Fibroblast of lung (primary cell): ENCODE measurements at regions not wholly inside any gene's neighbourhood (a gene's known extent, or its start where the extent isn't known, plus 50 kb on each side); places are given as distances from the start of the nearest gene placed in this dataset.

Experiments
- DNase-seq, 2 donors: peaks; one replicate each; pipeline versions ENCODE4 v3.0.0 to v3.0.0-alpha.2; 2010; ENCODE audit warnings: low read depth in 2 of 2
- H2AFZ ChIP-seq: 2 replicates; pipeline ENCODE4 v1.5.1; 2012; ENCODE audit warnings: low read length, control low read depth, inconsistent platforms
- H3K27ac ChIP-seq: 2 replicates; pipeline ENCODE4 v1.5.1; 2011; ENCODE audit warnings: low read length, control low read depth; ENCODE audit not compliant: insufficient read depth
- H3K27me3 ChIP-seq: 2 replicates; pipeline ENCODE4 v1.5.1; 2011; ENCODE audit warnings: mild to moderate bottlenecking, low read length; ENCODE audit not compliant: control insufficient read depth, insufficient read depth
- H3K36me3 ChIP-seq: 2 replicates; pipeline ENCODE4 v1.5.1; 2011; ENCODE audit warnings: low read length; ENCODE audit not compliant: control insufficient read depth, insufficient read depth
- H3K4me1 ChIP-seq: 2 replicates; pipeline ENCODE4 v1.5.1; 2011; ENCODE audit warnings: low read length; ENCODE audit not compliant: control insufficient read depth, insufficient read depth; ENCODE audit errors: extremely low read depth
- H3K4me2 ChIP-seq: 2 replicates; pipeline ENCODE4 v1.5.1; 2011; ENCODE audit warnings: low read length, control low read depth; ENCODE audit not compliant: insufficient read depth; ENCODE audit errors: extremely low read depth
- H3K4me3 ChIP-seq, 4 experiments: fragments of 200-600 bp in 1 of 4; sonication (generic) in 1 of 4; replicated peaks in 1 of 4; 2 replicates each; pipeline ENCODE4 v1.5.1; 2011 to 2016; ENCODE audit warnings: low read length in 4 of 4, low read depth in 3 of 4, mild to moderate bottlenecking in 3 of 4, control low read depth in 2 of 4, inconsistent platforms in 1 of 4, mixed read lengths in 1 of 4; ENCODE audit not compliant: insufficient read depth in 1 of 4; ENCODE audit errors: control extremely low read depth in 1 of 4
- H3K79me2 ChIP-seq: 2 replicates; pipeline ENCODE4 v1.5.1; 2012; ENCODE audit warnings: mild to moderate bottlenecking, low read length, inconsistent platforms; ENCODE audit not compliant: control insufficient read depth, insufficient read depth
- H3K9ac ChIP-seq: 2 replicates; pipeline ENCODE4 v1.5.1; 2011; ENCODE audit warnings: mild to moderate bottlenecking, low read length, control low read depth; ENCODE audit not compliant: insufficient read depth
- H3K9me3 ChIP-seq: 2 replicates; pipeline ENCODE4 v1.5.1; 2012; ENCODE audit warnings: low read depth, low read length; ENCODE audit not compliant: control insufficient read depth, insufficient read depth
- H4K20me1 ChIP-seq: 2 replicates; pipeline ENCODE4 v1.5.1; 2011; ENCODE audit warnings: low read length; ENCODE audit not compliant: control insufficient read depth, insufficient read depth; ENCODE audit errors: extremely low read depth
- EZH2 ChIP-seq: IDR thresholded peaks from 2 replicates; pipeline ENCODE4 v1.5.1; 2012; ENCODE audit warnings: low read length, control low read depth, mild to moderate bottlenecking; ENCODE audit errors: missing control alignments
- TF ChIP-seq, protein P1 (sequence below), 2 donors: IDR thresholded peaks in 1 of 2; conservative IDR thresholded peaks in 1 of 2; 1 replicate in 1 of 2; 2 replicates in 1 of 2; pipeline ENCODE4 v1.5.1; 2011 to 2012; ENCODE audit warnings: low read length in 2 of 2, control low read depth in 1 of 2, inconsistent platforms in 1 of 2, low read depth in 1 of 2, mild to moderate bottlenecking in 1 of 2

DNA sequence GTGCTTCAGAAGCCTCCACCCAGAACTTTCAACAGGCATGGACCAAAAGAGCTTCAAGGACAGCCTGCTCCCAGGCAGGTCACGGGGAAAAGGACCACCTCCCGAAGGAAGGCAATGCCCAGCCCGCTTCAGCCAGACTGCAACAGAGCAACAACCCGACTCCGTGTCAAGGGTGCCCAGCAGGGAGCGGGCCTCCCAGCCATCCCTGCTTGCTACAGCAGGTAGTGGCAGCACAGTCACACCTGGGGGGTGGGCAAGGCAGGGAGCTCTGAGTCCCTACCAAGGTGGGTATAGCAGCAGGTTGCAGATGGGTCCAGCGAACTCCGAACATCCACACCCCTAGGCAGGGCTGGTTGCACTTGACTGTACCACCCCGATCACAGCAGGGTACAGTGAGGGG is 467.8 kb upstream of the PFKP start:
- no peaks in the 10 kb centered on the region for H3K27me3 ChIP-seq
- H3K4me3 ChIP-seq = no peak overlapping the region
- no peak overlapping the region for H3K4me2 ChIP-seq
- no peaks in the 10 kb centered on the region for H3K79me2 ChIP-seq
- H2AFZ ChIP-seq = no peak overlapping the region
- DNase-seq = no peak
- TF ChIP-seq EZH2 = no peak
- TF ChIP-seq, protein P1, sequence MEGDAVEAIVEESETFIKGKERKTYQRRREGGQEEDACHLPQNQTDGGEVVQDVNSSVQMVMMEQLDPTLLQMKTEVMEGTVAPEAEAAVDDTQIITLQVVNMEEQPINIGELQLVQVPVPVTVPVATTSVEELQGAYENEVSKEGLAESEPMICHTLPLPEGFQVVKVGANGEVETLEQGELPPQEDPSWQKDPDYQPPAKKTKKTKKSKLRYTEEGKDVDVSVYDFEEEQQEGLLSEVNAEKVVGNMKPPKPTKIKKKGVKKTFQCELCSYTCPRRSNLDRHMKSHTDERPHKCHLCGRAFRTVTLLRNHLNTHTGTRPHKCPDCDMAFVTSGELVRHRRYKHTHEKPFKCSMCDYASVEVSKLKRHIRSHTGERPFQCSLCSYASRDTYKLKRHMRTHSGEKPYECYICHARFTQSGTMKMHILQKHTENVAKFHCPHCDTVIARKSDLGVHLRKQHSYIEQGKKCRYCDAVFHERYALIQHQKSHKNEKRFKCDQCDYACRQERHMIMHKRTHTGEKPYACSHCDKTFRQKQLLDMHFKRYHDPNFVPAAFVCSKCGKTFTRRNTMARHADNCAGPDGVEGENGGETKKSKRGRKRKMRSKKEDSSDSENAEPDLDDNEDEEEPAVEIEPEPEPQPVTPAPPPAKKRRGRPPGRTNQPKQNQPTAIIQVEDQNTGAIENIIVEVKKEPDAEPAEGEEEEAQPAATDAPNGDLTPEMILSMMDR (conservative IDR thresholded peaks at IDR 0.05 in 1 of 2, IDR thresholded peaks at IDR 0.05 in 1 of 2; ENCODE audit: low read depth in 1 of 2, low read length in 2 of 2) = no peak
- H3K4me1 ChIP-seq = no peaks in the 10 kb centered on the region
- H3K36me3 ChIP-seq = no peaks in the 10 kb centered on the region
- H4K20me1 ChIP-seq = no peaks in the 10 kb centered on the region
- no peaks in the 10 kb centered on the region for H3K9me3 ChIP-seq
- no peak overlapping the region for H3K27ac ChIP-seq
- no peak overlapping the region for H3K9ac ChIP-seq

DNA sequence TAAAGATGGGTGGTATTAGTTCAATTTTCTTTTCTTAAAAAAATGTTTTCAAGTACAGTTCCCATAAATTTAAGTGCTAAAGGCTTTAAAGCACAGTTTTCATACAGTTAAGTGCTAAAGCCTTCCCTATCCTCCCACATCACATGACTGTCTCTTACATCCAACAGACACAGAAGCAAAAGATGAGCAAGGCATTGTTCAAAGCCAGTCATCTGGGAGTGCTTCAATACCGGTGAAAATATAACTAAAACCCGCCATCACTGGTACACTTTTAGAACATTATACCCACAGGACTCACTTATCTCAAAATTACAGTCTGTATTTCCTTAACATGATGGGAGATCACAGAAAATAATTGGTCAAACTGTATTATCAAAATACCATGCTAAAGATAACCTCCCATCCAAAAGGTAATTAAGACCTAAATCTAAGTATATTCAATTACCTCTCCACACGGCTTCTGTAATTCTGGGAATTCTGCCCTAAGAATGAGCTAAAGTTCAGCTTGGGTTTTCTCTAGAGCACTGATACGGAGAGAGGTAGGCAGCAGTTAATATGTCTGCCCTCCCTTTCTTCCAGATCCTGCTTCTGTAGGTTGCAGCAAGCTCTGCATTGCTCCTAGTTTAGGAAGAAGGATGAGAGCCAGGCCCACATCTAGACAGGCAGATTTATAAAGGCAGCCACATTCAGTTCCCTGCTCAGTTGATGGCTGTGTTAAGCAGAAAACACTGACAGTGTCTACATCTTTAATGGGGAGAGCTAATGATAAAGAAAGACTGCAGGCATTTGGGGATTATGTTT is 474.8 kb upstream of the PFKP start:
- Histone ChIP-seq H3K79me2 (no peaks in the 10 kb centered on the region), H3K9ac (no peak overlapping the region), H2AFZ (no peak overlapping the region), H3K27ac (no peak overlapping the region), H3K27me3 (no peaks in the 10 kb centered on the region), H3K4me1 (no peaks in the 10 kb centered on the region), H3K36me3 (no peaks in the 10 kb centered on the region), H3K4me2 (no peak overlapping the region), H4K20me1 (no peaks in the 10 kb centered on the region), H3K4me3 (no peak overlapping the region), H3K9me3 (no peaks in the 10 kb centered on the region)
- no peak for DNase-seq
- TF ChIP-seq EZH2 = no peak
- TF ChIP-seq, protein P1 (conservative IDR thresholded peaks at IDR 0.05 in 1 of 2, IDR thresholded peaks at IDR 0.05 in 1 of 2; ENCODE audit: low read depth in 1 of 2, low read length in 2 of 2) = no peak

DNA sequence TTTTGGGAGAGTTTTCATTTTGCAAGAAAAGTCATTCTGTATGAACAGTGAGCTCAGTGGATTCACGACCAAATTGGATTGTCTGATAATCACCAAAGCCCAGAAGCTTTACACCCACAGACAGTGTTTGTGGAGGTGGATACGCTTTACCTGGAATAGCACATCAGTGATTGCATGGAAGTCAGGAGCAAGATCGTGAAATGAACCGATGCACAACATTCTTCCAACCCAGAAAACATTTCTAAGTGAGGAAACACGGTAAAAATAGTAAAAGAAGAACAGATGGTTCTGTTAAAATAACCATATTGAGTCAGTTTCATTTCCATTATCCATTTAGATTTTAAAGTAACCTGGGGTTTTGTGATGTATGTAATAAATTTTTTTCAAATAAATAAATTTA is 478.2 kb upstream of the PFKP start:
- no peak overlapping the region for H3K9ac ChIP-seq
- H3K4me3 ChIP-seq = no peak overlapping the region
- no peaks in the 10 kb centered on the region for H3K4me1 ChIP-seq
- no peaks in the 10 kb centered on the region for H3K27me3 ChIP-seq
- no peak overlapping the region for H3K27ac ChIP-seq
- no peak overlapping the region for H2AFZ ChIP-seq
- no peak overlapping the region for H3K4me2 ChIP-seq
- no peaks in the 10 kb centered on the region for H4K20me1 ChIP-seq
- TF ChIP-seq EZH2 = no peak
- TF ChIP-seq, protein P1 (conservative IDR thresholded peaks at IDR 0.05 in 1 of 2, IDR thresholded peaks at IDR 0.05 in 1 of 2; ENCODE audit: low read depth in 1 of 2, low read length in 2 of 2) = no peak
- H3K9me3 ChIP-seq = no peaks in the 10 kb centered on the region
- DNase-seq = no peak
- H3K36me3 ChIP-seq = no peaks in the 10 kb centered on the region
- H3K79me2 ChIP-seq = no peaks in the 10 kb centered on the region
